HCT116 (cell line): ENCODE measurements at regions not wholly inside any gene's neighbourhood (a gene's known extent, or its start where the extent isn't known, plus 50 kb on each side); places are given as distances from the start of the nearest gene placed in this dataset.

Experiments
- ATAC-seq: fragments of 200-7000 bp; cut with Tn5 transposase; 2 replicates; pipeline ENCODE4 v1.9.1; 2020; ENCODE audit warnings: mild to moderate bottlenecking, moderate library complexity
- BruUV-seq: library from RNA; stranded (reverse); fragments of 400-500 nt; replicated peaks from 2 replicates; lab custom pipeline; 2021; lab: Mats Ljungman, UMichigan
- CTCF ChIA-PET: fragments of 300-600 bp; sonication (Branson Sonifier 250); formaldehyde crosslinking; loops from one replicate; lab custom pipeline; 2021; ENCODE audit warnings: antibody characterized with exemption; lab: Charles Lee
- POLR2A ChIA-PET: fragments of 300-600, 350-600 bp; sonication (Branson Sonifier 250); formaldehyde crosslinking; loops from one replicate; lab custom pipeline; 2021; ENCODE audit warnings: antibody characterized with exemption; lab: Charles Lee
- RAD21 ChIA-PET, 2 experiments: fragments of 300-600 bp; sonication (Branson Sonifier 250); formaldehyde crosslinking; loops; one replicate each; lab custom pipeline; 2023; ENCODE audit warnings: low total read pairs in 2 of 2; ENCODE audit not compliant: uncharacterized antibody in 2 of 2, unreplicated experiment in 2 of 2, low non-redundant PET in 1 of 2; lab: Charles Lee
- DNase-seq: peaks from one replicate; pipeline ENCODE4 v3.0.0-alpha.2; 2010; ENCODE audit warnings: low read depth, low spot score
- H2AFZ ChIP-seq: fragments of 200-600 bp; shearing (Covaris generic), sonication (generic); 2 replicates; pipeline ENCODE4 v1.6.1; 2017; ENCODE audit warnings: low read depth, mixed run types, mixed read lengths, antibody characterized with exemption, low read length; ENCODE audit not compliant: poor library complexity, severe bottlenecking
- H3K27ac ChIP-seq: 2 replicates; pipeline ENCODE4 v1.5.1; 2012; ENCODE audit warnings: low read depth, low read length
- H3K27me3 ChIP-seq: fragments of 200-600 bp; sonication (generic); 2 replicates; pipeline ENCODE4 v1.6.1; 2016; ENCODE audit warnings: mixed run types, low read length, mixed read lengths; ENCODE audit not compliant: insufficient read depth
- H3K36me3 ChIP-seq, 2 experiments: fragments of 200-500 bp in 1 of 2; fragments of 200-600 bp in 1 of 2; sonication (Bioruptor generic) in 1 of 2; sonication (generic) in 1 of 2; 2 replicates each; pipeline versions ENCODE4 v1.5.1 to v1.6.1; 2014 to 2016; ENCODE audit warnings: low read length in 2 of 2, inconsistent platforms in 1 of 2, mixed read lengths in 1 of 2, mixed run types in 1 of 2; ENCODE audit not compliant: insufficient read depth in 2 of 2, control insufficient read depth in 1 of 2
- H3K4me1 ChIP-seq, 2 experiments: fragments of 200-600 bp in 1 of 2; sonication (generic) in 1 of 2; 2 replicates each; pipeline versions ENCODE4 v1.5.1 to v1.6.1; 2012 to 2017; ENCODE audit warnings: low read length in 2 of 2, inconsistent platforms in 1 of 2, mild to moderate bottlenecking in 1 of 2, mixed read lengths in 1 of 2, mixed run types in 1 of 2, moderate library complexity in 1 of 2; ENCODE audit not compliant: insufficient read depth in 2 of 2, control insufficient read depth in 1 of 2
- H3K4me2 ChIP-seq: fragments of 200-600 bp; sonication (generic); 2 replicates; pipeline ENCODE4 v1.6.1; 2017; ENCODE audit warnings: mixed run types, low read length, mixed read lengths
- H3K4me3 ChIP-seq, 2 experiments: fragments of 200-600 bp in 1 of 2; sonication (generic) in 1 of 2; replicated peaks in 1 of 2; 2 replicates each; pipeline ENCODE4 v1.5.1; 2011 to 2016; ENCODE audit warnings: low read length in 2 of 2, control low read depth in 1 of 2, low read depth in 1 of 2, mild to moderate bottlenecking in 1 of 2, mixed read lengths in 1 of 2, mixed run types in 1 of 2
- H3K79me2 ChIP-seq: fragments of 200-600 bp; sonication (generic); 2 replicates; pipeline ENCODE4 v1.6.1; 2017; ENCODE audit warnings: mild to moderate bottlenecking, mixed run types, low read length, moderate library complexity, mixed read lengths; ENCODE audit not compliant: insufficient read depth
- H3K9ac ChIP-seq: fragments of 200-600 bp; sonication (generic); 2 replicates; pipeline ENCODE4 v1.6.1; 2016; ENCODE audit warnings: low read length, mixed read lengths
- H3K9me2 ChIP-seq: fragments of 200-600 bp; sonication (generic), shearing (Covaris generic); 2 replicates; pipeline ENCODE4 v1.6.1; 2017; ENCODE audit warnings: mixed run types, mild to moderate bottlenecking, moderate library complexity; ENCODE audit not compliant: insufficient read depth
- H3K9me3 ChIP-seq, 2 experiments: fragments of 200-500 bp in 1 of 2; fragments of 200-600 bp in 1 of 2; sonication (Bioruptor generic) in 1 of 2; sonication (generic) in 1 of 2; 2 replicates each; pipeline ENCODE4 v1.6.1; 2014 to 2017; ENCODE audit warnings: low read length in 2 of 2, mixed read lengths in 2 of 2, inconsistent platforms in 1 of 2, low read depth in 1 of 2, mild to moderate bottlenecking in 1 of 2, mixed run types in 1 of 2, moderate library complexity in 1 of 2; ENCODE audit not compliant: control insufficient read depth in 1 of 2, insufficient read depth in 1 of 2
- H4K20me1 ChIP-seq: fragments of 200-600 bp; sonication (generic), shearing (Covaris generic); 2 replicates; pipeline ENCODE4 v1.6.1; 2017; ENCODE audit warnings: mixed run types, mild to moderate bottlenecking, moderate library complexity; ENCODE audit not compliant: insufficient read depth
- CBX3 ChIP-seq: IDR thresholded peaks from 2 replicates; pipeline ENCODE4 v1.6.1; 2012; ENCODE audit warnings: low read depth
- CEBPB ChIP-seq: IDR thresholded peaks from 2 replicates; pipeline ENCODE4 v1.6.1; 2012; ENCODE audit warnings: low read depth
- EGR1 ChIP-seq: IDR thresholded peaks from 2 replicates; pipeline ENCODE4 v1.6.1; 2012; ENCODE audit warnings: low read depth
- ELF1 ChIP-seq: IDR thresholded peaks from 2 replicates; pipeline ENCODE4 v1.6.1; 2012; ENCODE audit warnings: low read depth, borderline replicate concordance
- EZH2 ChIP-seq: fragments of 200-600 bp; sonication (generic); IDR thresholded peaks from 2 replicates; pipeline ENCODE4 v1.6.1; 2017; ENCODE audit warnings: antibody characterized with exemption, mixed run types
- EZH2phosphoT487 ChIP-seq: fragments of 200-600 bp; IDR thresholded peaks from 2 replicates; pipeline ENCODE4 v1.6.1; 2018; ENCODE audit warnings: antibody characterized with exemption, borderline replicate concordance
- FOSL1 ChIP-seq: IDR thresholded peaks from 2 replicates; pipeline ENCODE4 v1.6.1; 2012; ENCODE audit warnings: low read depth
- JUND ChIP-seq: IDR thresholded peaks from 2 replicates; pipeline ENCODE4 v1.6.1; 2012
- POLR2A ChIP-seq: IDR thresholded peaks from 2 replicates; pipeline ENCODE4 v1.7.0; 2011; ENCODE audit warnings: borderline replicate concordance; ENCODE audit not compliant: insufficient read depth, insufficient read length; ENCODE audit errors: extremely low read depth
- POLR2AphosphoS5 ChIP-seq: IDR thresholded peaks from 2 replicates; pipeline ENCODE4 v1.6.1; 2011; ENCODE audit warnings: mild to moderate bottlenecking, low read depth, low read length, moderate library complexity
- RAD21 ChIP-seq: IDR thresholded peaks from 2 replicates; pipeline ENCODE4 v1.6.1; 2012; ENCODE audit warnings: low read depth, mild to moderate bottlenecking
- SIN3A ChIP-seq: IDR thresholded peaks from 2 replicates; pipeline ENCODE4 v1.6.1; 2012; ENCODE audit warnings: low read depth
- SP1 ChIP-seq: IDR thresholded peaks from 2 replicates; pipeline ENCODE4 v1.6.1; 2012; ENCODE audit warnings: low read depth
- SRF ChIP-seq: IDR thresholded peaks from 2 replicates; pipeline ENCODE4 v1.6.1; 2012; ENCODE audit warnings: low read depth
- TCF7L2 ChIP-seq: IDR thresholded peaks from 2 replicates; pipeline ENCODE4 v1.7.0; 2011; ENCODE audit warnings: borderline replicate concordance, inconsistent platforms; ENCODE audit not compliant: insufficient read depth, insufficient read length; ENCODE audit errors: extremely low read depth
- YY1 ChIP-seq: IDR thresholded peaks from 2 replicates; pipeline ENCODE4 v1.6.1; 2011; ENCODE audit warnings: low read length, low read depth, moderate library complexity, mild to moderate bottlenecking; ENCODE audit not compliant: insufficient replicate concordance; ENCODE audit errors: extremely low read depth
- ZFX ChIP-seq: fragments of 450-650 bp; IDR thresholded peaks from 2 replicates; pipeline ENCODE4 v1.6.1; 2017
- ZNF274 ChIP-seq: fragments of 200-500 bp; sonication (Bioruptor generic); IDR thresholded peaks from 2 replicates; pipeline ENCODE4 v1.6.1; 2014; ENCODE audit warnings: mild to moderate bottlenecking, low read depth, low read length, inconsistent platforms
- intact Hi-C: fragments of 100-400 bp; cut with micrococcal nuclease; formaldehyde crosslinking; loops from 2 replicates; pipeline ENCODE4 v1.10.0; 2022
- TF ChIP-seq, protein P1 (sequence below): IDR thresholded peaks from 2 replicates; pipeline ENCODE4 v1.6.1; 2012; ENCODE audit warnings: low read depth
- TF ChIP-seq, protein P2 (sequence below): IDR thresholded peaks from 2 replicates; pipeline ENCODE4 v1.6.1; 2011; ENCODE audit warnings: mild to moderate bottlenecking, low read length, moderate library complexity; ENCODE audit not compliant: insufficient replicate concordance; ENCODE audit errors: extremely low read depth

GRCh38 chr4:71188156-71188640, 150.6 kb upstream of the SLC4A4 start (continued):
- TF ChIP-seq TCF7L2 = no peak
- TF ChIP-seq, all 23 proteins: peak for 0

DNA sequence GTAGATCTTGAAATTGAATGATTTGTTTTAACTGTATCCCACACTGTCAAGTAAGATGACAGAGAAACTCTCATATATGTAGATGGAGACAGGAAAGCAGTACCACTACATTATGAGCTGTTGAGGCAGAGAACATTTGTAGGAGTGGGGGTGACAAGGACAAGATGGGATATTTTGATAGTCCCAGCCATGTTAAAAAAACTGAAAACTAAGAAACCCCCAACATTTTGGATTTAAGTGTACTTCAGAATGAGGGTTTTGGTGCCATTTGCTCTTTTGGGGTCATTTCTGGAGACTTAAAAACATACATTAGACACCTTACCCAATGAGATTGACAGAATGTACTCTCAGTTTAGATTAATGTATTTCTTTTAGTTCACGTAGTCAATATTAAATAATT, 149.9 kb upstream of the SLC4A4 start:
- ChIA-PET POLR2A (no interaction called here), CTCF (no interaction called here), RAD21 (no interaction called here)
- DNase-seq (no peak), ATAC-seq (no peak)
- H3K27ac ChIP-seq = no peak overlapping the region
- intact Hi-C loops = loop anchor here (5.0 to 10.0 kb wide), 2 partner anchors 523 to 534 kb away; no protein-coding TSS in a partner anchor
- no peaks in the 10 kb centered on the region for H3K9me2 ChIP-seq
- H2AFZ ChIP-seq = no peak overlapping the region
- peaks cover 15% of the 10 kb centered on the region; the same call in 1 of the 2 replicates for H3K27me3 ChIP-seq
- TF ChIP-seq JUND = no peak
- TF ChIP-seq TCF7L2 = no peak
- TF ChIP-seq YY1 = no peak
- TF ChIP-seq, protein P1, sequence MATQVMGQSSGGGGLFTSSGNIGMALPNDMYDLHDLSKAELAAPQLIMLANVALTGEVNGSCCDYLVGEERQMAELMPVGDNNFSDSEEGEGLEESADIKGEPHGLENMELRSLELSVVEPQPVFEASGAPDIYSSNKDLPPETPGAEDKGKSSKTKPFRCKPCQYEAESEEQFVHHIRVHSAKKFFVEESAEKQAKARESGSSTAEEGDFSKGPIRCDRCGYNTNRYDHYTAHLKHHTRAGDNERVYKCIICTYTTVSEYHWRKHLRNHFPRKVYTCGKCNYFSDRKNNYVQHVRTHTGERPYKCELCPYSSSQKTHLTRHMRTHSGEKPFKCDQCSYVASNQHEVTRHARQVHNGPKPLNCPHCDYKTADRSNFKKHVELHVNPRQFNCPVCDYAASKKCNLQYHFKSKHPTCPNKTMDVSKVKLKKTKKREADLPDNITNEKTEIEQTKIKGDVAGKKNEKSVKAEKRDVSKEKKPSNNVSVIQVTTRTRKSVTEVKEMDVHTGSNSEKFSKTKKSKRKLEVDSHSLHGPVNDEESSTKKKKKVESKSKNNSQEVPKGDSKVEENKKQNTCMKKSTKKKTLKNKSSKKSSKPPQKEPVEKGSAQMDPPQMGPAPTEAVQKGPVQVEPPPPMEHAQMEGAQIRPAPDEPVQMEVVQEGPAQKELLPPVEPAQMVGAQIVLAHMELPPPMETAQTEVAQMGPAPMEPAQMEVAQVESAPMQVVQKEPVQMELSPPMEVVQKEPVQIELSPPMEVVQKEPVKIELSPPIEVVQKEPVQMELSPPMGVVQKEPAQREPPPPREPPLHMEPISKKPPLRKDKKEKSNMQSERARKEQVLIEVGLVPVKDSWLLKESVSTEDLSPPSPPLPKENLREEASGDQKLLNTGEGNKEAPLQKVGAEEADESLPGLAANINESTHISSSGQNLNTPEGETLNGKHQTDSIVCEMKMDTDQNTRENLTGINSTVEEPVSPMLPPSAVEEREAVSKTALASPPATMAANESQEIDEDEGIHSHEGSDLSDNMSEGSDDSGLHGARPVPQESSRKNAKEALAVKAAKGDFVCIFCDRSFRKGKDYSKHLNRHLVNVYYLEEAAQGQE = no peak
- TF ChIP-seq CBX3 = no peak
- TF ChIP-seq FOSL1 = no peak
- TF ChIP-seq, protein P2, sequence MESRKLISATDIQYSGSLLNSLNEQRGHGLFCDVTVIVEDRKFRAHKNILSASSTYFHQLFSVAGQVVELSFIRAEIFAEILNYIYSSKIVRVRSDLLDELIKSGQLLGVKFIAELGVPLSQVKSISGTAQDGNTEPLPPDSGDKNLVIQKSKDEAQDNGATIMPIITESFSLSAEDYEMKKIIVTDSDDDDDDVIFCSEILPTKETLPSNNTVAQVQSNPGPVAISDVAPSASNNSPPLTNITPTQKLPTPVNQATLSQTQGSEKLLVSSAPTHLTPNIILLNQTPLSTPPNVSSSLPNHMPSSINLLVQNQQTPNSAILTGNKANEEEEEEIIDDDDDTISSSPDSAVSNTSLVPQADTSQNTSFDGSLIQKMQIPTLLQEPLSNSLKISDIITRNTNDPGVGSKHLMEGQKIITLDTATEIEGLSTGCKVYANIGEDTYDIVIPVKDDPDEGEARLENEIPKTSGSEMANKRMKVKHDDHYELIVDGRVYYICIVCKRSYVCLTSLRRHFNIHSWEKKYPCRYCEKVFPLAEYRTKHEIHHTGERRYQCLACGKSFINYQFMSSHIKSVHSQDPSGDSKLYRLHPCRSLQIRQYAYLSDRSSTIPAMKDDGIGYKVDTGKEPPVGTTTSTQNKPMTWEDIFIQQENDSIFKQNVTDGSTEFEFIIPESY = no peak
- no peak for TF ChIP-seq POLR2AphosphoS5
- TF ChIP-seq SRF = no peak
- no peak for TF ChIP-seq ZFX
- no peak for TF ChIP-seq ELF1
- no peak for TF ChIP-seq EZH2
- no peak for TF ChIP-seq EZH2phosphoT487
- TF ChIP-seq EGR1 = no peak
- TF ChIP-seq ZNF274 = no peak
- TF ChIP-seq POLR2A = no peak
- TF ChIP-seq CEBPB = no peak
- TF ChIP-seq SIN3A = no peak
- TF ChIP-seq RAD21 = no peak
- no peak for TF ChIP-seq SP1
- H3K79me2 ChIP-seq = no peaks in the 10 kb centered on the region
- H3K4me1 ChIP-seq = peaks cover 0 to 5% of the 10 kb centered on the region in 2 experiments; a peak in 1 of 4 replicates
- no TSS peak for BruUV-seq
- no peaks in the 10 kb centered on the region for H3K9me3 ChIP-seq
- no peak overlapping the region for H3K4me2 ChIP-seq
- no peak overlapping the region for H3K9ac ChIP-seq
- no peaks in the 10 kb centered on the region for H4K20me1 ChIP-seq
- no peak overlapping the region for H3K4me3 ChIP-seq
- H3K36me3 ChIP-seq = no peaks in the 10 kb centered on the region
